ENCODE measurements at regions not wholly inside any gene's neighbourhood (a gene's known extent, or its start where the extent isn't known, plus 50 kb on each side); places are given as distances from the start of the nearest gene placed in this dataset.

DNA sequence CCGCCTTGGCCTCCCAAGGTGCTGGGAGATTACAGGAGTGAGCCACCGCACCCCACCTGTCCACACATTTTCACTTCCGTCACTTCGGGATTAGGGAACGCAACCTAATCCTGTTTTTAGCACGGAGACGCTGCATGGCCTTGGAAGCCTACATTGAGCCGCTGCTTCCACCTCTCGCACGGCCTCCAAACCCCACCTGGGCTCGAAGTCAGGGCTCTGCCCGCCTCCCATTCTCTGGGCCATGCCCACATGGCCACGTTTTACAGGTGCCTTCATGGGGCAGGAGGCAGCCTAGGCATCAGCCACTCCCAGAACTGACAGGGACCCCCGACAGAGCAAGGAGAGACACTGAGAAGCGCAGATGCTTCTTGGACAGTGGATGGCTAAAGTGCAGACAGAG, 100.6 kb downstream of the OAT start:
- no peaks in the 10 kb centered on the region for H3K4me1 ChIP-seq (ENCODE audit: insufficient read depth)
- no peak overlapping the region for H3K27ac Mint-ChIP-seq
- H3K36me3 ChIP-seq (ENCODE audit: insufficient read depth): no peaks in the 10 kb centered on the region
- no peak overlapping the region for H3K4me3 ChIP-seq
- no peaks in the 10 kb centered on the region for H3K9me3 Mint-ChIP-seq
- DNase-seq (ENCODE audit: low spot score): no peak
- H3K27me3 Mint-ChIP-seq (ENCODE audit: insufficient read depth, low read depth, poor library complexity): peaks cover 8% of the 10 kb centered on the region
- H3K4me2 ChIP-seq: no peak overlapping the region
- H3K79me2 ChIP-seq (replicated peaks; ENCODE audit: insufficient read depth): no peaks in the 10 kb centered on the region
- no peak overlapping the region for H2AFZ ChIP-seq
- H3K36me3 Mint-ChIP-seq (ENCODE audit: low read depth): no peaks in the 10 kb centered on the region
- H3F3A ChIP-seq (replicated peaks; ENCODE audit: low read depth): no peaks in the 10 kb centered on the region
- H3K27ac ChIP-seq (ENCODE audit: low read depth): no peak overlapping the region
- no peaks in the 10 kb centered on the region for H4K20me1 ChIP-seq (replicated peaks; ENCODE audit: insufficient read depth)
- ATAC-seq: no peak
- peaks cover 2% of the 10 kb centered on the region; the same call in 1 of the 2 replicates for H3K9me2 ChIP-seq (ENCODE audit: insufficient read depth)
- H3K4me3 Mint-ChIP-seq: no peak overlapping the region
- H3K4me1 Mint-ChIP-seq: no peaks in the 10 kb centered on the region
- TF ChIP-seq CREB1 (CRISPR knock-in tag; IDR thresholded peaks at IDR 0.05; ENCODE audit: low read depth) (no peak), ZNF331 (CRISPR knock-in tag; IDR thresholded peaks at IDR 0.05; ENCODE audit: low read depth) (no peak), STAT1 (IDR thresholded peaks at IDR 0.05; ENCODE audit: unreplicated experiment) (no peak), NANOG (IDR thresholded peaks at IDR 0.05; ENCODE audit: borderline replicate concordance) (no peak), ZNF462 (CRISPR knock-in tag; IDR thresholded peaks at IDR 0.05) (no peak), POLR2AphosphoS5 (IDR thresholded peaks at IDR 0.05; ENCODE audit: low read depth) (no peak), ZNF114 (CRISPR knock-in tag; IDR thresholded peaks at IDR 0.05) (no peak), JUNB (IDR thresholded peaks at IDR 0.05; ENCODE audit: unreplicated experiment) (no peak), EZH2 (IDR thresholded peaks at IDR 0.05; ENCODE audit: low read depth, unreplicated experiment) (no peak), EZH2phosphoT487 (IDR thresholded peaks at IDR 0.05; ENCODE audit: unreplicated experiment) (no peak)
- TF ChIP-seq, protein P1, sequence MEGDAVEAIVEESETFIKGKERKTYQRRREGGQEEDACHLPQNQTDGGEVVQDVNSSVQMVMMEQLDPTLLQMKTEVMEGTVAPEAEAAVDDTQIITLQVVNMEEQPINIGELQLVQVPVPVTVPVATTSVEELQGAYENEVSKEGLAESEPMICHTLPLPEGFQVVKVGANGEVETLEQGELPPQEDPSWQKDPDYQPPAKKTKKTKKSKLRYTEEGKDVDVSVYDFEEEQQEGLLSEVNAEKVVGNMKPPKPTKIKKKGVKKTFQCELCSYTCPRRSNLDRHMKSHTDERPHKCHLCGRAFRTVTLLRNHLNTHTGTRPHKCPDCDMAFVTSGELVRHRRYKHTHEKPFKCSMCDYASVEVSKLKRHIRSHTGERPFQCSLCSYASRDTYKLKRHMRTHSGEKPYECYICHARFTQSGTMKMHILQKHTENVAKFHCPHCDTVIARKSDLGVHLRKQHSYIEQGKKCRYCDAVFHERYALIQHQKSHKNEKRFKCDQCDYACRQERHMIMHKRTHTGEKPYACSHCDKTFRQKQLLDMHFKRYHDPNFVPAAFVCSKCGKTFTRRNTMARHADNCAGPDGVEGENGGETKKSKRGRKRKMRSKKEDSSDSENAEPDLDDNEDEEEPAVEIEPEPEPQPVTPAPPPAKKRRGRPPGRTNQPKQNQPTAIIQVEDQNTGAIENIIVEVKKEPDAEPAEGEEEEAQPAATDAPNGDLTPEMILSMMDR (conservative IDR thresholded peaks at IDR 0.05; ENCODE audit: low read depth in 2 of 2): no peak
- TF ChIP-seq, protein P2, sequence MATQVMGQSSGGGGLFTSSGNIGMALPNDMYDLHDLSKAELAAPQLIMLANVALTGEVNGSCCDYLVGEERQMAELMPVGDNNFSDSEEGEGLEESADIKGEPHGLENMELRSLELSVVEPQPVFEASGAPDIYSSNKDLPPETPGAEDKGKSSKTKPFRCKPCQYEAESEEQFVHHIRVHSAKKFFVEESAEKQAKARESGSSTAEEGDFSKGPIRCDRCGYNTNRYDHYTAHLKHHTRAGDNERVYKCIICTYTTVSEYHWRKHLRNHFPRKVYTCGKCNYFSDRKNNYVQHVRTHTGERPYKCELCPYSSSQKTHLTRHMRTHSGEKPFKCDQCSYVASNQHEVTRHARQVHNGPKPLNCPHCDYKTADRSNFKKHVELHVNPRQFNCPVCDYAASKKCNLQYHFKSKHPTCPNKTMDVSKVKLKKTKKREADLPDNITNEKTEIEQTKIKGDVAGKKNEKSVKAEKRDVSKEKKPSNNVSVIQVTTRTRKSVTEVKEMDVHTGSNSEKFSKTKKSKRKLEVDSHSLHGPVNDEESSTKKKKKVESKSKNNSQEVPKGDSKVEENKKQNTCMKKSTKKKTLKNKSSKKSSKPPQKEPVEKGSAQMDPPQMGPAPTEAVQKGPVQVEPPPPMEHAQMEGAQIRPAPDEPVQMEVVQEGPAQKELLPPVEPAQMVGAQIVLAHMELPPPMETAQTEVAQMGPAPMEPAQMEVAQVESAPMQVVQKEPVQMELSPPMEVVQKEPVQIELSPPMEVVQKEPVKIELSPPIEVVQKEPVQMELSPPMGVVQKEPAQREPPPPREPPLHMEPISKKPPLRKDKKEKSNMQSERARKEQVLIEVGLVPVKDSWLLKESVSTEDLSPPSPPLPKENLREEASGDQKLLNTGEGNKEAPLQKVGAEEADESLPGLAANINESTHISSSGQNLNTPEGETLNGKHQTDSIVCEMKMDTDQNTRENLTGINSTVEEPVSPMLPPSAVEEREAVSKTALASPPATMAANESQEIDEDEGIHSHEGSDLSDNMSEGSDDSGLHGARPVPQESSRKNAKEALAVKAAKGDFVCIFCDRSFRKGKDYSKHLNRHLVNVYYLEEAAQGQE (IDR thresholded peaks at IDR 0.05; ENCODE audit: unreplicated experiment): no peak
- TF ChIP-seq, protein P3, sequence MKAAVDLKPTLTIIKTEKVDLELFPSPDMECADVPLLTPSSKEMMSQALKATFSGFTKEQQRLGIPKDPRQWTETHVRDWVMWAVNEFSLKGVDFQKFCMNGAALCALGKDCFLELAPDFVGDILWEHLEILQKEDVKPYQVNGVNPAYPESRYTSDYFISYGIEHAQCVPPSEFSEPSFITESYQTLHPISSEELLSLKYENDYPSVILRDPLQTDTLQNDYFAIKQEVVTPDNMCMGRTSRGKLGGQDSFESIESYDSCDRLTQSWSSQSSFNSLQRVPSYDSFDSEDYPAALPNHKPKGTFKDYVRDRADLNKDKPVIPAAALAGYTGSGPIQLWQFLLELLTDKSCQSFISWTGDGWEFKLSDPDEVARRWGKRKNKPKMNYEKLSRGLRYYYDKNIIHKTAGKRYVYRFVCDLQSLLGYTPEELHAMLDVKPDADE (IDR thresholded peaks at IDR 0.05): no peak
- no peaks in the 10 kb centered on the region for H3K27me3 ChIP-seq (ENCODE audit: insufficient read depth)
